ENCODE measurements at regions not wholly inside any gene's neighbourhood (a gene's known extent, or its start where the extent isn't known, plus 50 kb on each side); places are given as distances from the start of the nearest gene placed in this dataset.

GRCh38 chr11:79610678-79611077 lies 169.8 kb upstream of the TENM4 start:
- no peak for TF ChIP-seq CTCF (IDR thresholded peaks at IDR 0.05; ENCODE audit: extremely low read depth in 1 of 2, insufficient read depth in 1 of 2, low read depth in 1 of 2, low read length in 2 of 2)
- TF ChIP-seq POLR2A (IDR thresholded peaks at IDR 0.05; ENCODE audit: low read depth, low read length): no peak
- no peak for TF ChIP-seq EZH2 (IDR thresholded peaks at IDR 0.05; ENCODE audit: borderline replicate concordance, low read depth, low read length, severe bottlenecking)
